Stimulated activated CD4-positive, alpha-beta T cell treated with anti-CD3 and anti-CD28 coated beads, Interleukin-15, amount 100 ng/mL, for 24 hours (primary cell): ENCODE measurements at regions not wholly inside any gene's neighbourhood (a gene's known extent, or its start where the extent isn't known, plus 50 kb on each side); places are given as distances from the start of the nearest gene placed in this dataset.
A peak's percentile ranks its signal among the peaks of the same experiment; 100 is the strongest.

Experiments
- DNase-seq: peaks from one replicate; pipeline ENCODE4 v3.0.0-alpha.2; 2020

DNA sequence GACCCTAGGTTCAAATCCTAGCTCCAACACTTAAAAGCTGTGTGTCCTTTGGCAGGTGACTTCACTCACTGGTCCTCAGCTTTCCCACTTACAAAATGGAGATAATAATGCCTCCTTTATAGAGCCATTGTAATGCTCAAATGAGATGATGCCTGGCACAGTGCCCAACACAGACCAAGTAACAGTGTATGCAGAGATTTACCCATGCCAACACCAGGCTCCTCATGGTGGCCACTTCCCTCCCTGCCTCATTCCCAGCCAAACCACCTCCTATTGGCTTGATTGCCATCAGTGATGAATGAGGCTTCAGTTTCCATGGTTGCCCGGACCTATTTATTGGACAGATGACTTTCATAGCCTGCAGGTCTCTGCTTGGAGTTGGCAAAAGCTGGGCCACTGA, 469.4 kb downstream of the CDK5RAP2 start:
- no peak for DNase-seq

DNA sequence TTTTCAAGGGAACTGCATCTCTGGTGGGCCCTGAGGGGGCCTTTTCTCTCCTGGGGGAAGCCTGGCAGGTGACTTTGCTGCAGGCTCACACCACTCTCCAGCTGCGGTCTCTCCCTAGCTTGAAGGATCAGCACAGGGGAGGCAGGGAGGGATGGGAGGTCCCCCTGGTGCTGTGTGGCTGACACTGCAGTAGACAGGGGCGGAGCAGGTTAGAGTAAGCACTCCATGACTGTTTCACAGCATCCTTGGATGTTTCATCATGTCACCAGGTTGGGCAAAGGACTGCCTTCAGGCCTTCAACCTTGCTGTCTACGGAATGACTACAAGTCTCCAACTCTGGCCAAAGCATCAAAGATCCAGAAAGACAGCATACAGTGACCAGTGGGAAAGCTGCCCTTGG, 470.7 kb downstream of the CDK5RAP2 start:
- peak; percentile 3 for DNase-seq

DNA sequence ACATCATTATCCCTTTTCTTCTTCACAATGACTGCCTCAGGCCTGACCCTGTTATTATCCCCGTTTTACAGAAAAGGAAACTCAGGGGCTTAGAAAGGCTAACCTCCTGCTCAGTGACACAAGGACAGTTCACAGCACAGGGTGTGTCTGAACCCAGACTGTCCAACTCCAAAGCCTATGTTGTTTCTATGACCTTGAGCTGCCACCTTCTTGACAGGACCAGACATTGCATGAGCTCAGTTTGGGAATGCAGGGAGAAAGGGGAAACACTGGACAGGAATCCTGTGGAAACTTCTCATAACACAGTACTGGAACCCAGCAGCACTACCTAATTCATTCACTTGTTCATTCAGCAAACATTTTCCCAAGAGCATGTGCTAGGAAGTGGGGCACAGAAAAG, 472.8 kb downstream of the CDK5RAP2 start:
- no peak for DNase-seq

DNA sequence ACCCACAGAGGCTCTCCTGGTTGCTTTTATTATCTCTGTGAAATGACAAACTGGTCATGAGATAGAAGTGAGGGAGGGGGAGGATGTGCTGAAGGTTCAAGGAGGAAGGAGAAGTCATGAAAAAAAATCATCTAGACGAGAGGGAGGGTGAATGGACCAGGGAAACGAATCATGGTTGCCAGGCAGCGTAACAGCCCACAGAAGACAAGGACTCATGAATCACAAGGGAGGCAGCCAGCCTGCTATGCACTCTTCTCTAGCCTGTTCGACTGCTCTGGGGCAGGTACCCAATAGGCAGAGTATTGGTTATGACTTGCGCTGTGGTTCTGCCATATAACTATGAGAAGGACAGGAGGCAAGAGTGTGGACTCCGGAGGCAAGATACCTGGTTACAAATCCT, 475.2 kb downstream of the CDK5RAP2 start:
- no peak for DNase-seq

DNA sequence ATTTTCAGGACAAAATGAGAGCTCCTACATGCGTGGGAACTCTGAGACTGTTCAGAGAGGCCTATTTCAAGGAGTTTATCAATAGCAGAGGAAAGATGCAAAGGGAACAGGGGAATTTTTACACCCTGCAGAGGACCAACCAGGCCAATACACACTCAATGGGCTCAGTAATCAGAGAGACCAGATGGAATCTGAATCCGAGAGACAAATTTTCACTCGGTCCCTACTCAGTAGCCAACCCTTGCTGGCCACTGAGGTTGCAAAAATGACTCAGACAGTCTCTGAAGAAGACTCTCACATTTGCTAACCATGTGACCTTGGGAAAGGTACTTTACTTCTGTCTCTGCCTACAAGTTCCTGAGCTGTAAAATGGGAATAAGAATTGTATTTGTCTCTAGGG, 479.4 kb downstream of the CDK5RAP2 start:
- no peak for DNase-seq

DNA sequence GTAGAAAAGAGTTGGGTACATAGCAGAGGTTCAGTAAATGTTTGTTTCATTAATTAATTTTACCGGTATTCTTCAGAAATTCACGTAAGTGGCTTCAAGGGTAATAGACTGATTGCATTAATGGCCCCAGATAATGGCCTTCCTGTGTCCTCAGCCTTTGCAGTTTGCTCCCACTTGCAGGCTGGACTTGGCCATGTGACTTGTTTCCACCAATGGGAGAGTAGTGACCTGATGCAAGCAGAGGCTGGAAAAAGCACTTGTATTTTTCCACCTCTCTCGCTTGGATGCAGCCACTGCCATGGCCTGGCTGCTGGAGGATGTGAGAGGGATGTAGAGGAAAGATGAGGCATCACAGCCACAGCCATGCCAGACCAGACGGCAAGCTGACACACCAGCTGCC, 480.9 kb downstream of the CDK5RAP2 start:
- no peak for DNase-seq

DNA sequence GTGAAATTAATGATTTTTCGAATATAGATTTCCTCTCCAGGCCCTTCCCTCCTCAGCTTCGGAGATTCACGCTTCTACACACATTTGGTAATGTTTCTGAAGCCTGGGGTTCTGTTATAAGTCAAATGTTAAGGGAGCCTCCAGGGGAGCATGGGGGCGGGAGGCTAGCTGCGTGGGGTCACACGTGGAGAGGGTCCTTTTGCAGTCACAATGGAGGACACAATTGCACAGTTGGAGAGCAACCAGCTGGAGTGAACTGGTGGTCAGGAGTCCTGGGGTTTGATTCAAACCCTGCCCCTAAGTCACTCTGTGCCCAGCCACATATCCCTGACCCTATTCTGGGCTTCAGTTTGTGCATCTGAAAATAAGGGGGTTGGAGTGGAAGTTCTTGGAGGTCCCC, 481.4 kb downstream of the CDK5RAP2 start:
- no peak for DNase-seq

DNA sequence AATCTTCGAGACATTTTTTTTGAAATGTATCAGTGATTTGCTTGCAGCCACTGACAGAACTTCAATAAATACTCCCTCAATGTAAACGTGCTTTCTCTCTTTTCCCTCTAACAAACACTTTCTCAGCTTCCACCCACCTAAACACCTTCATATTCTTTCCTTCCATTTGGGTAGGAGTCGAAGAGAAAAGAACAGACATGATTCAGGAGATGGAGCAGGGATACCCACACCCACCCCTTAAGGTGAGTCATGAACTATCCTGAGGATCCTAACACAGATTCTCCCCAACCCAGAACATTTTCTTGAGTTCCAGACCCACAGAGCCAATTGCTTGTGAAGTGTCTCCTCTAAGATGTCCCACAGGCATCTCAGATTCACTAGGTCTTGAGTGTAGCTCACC, 488.8 kb downstream of the CDK5RAP2 start:
- DNase-seq = no peak

DNA sequence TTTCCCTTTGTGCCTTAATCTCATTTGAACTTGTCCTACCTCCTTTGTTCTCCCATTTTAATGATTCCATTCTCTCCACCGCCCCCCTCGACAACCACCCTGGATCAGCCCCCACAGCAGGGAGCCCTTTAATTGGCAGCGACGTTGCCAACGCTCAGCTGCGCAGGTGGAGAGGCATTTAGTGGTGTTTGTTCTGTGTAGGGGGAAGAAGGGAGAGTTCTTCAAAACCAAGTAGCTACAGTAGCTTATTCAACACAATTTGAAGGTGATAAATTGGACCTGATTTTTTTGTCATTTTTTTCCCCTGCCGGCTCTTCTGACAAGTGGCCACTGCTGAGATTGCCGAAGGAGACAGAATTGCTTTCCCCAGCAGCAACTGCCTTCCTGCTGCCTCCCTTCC, 499.1 kb downstream of the CDK5RAP2 start:
- DNase-seq = no peak

DNA sequence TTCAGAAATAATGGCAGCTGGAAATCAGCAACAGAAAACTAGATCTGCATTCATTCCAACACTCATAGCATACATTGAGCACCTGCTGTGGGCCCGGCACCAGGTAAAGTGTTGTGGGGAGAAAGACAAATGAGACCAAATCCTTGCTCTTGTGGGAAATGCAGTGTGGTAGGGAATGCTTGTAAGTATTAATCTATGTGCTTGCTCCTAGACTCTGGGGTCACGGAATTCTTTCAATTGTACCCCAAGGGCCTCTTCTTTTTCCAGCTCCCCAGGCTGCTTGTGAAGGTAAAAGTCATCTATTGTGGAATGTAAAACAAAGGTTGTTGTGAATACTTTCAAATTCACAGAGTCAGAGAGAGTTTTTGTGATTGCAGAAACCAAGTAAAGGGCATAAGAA, 501.9 kb downstream of the CDK5RAP2 start:
- no peak for DNase-seq

DNA sequence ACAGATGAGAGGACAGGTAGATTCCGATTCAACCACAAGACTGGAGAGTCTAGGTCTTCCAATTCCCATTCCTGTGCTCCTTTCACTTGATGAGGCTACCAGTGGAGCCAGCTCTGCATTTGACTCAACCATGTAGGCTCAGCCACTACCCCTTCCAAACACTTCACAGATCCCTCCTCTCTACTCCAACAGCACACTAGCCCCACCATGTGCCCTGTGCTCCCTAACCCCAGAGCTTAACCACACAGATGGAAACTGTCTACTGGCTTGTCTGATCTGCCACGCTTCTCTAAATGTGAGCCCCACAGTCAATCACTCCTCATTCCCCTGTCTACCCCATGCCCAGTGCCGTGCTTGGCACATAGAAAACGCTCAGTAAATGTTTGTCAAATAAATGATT, 508.2 kb downstream of the CDK5RAP2 start:
- no peak for DNase-seq

DNA sequence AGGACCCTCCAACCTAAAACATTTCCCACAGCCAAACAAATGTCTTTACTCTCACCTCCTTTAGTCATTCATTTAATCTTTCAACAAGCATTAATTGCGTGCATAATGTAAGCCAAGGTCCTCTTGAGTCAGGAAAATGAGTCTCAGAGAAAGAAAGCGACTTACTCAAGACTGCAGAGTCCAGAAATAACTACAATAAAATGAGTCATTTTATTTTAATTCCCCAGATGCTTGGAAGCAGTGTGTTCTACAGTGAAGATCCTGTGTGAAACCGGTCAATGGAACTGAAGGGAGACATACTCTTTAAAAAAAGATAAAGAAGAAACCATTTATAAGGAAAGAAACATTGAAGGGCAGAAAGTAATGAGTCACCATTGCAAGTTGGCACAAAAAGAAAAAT, 513.7 kb downstream of the CDK5RAP2 start:
- no peak for DNase-seq

DNA sequence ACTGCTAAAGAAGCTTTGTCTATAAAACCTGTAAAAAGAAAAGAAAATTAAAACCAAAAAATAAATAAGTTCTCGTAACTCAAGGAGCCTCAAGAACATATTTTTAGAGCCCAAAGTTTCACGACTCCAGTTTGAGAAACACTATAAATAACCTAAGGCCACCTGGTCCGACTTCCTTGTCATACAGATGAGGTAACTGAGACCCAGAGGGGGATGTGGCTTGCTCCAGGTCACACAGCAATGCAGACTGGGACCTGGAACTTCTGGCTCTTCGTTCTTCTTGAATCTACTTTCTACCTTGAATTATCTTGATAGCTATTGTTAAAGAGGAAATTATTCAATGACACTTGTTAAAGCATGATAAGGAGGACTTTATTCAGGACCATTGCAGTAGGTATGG, 514.8 kb downstream of the CDK5RAP2 start:
- DNase-seq = no peak

DNA sequence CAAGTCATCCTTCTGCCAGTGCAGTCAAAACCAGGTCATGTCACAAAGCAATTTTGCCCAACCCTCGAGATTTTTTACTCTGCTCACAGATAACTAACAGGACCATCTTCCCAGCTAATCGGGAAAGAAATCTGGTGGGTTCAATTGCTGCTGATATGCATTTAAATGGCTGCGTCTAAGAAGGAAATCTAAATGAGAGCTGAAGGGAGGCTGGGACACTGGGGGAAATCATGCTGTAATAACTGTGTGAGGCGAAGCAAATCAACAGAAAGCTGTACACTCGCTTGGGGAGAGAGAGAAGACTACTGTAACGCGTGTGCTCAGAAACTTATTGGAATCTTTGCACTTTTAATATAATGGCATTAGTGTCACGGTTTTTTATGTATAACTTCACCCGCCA, 535.0 kb downstream of the CDK5RAP2 start:
- DNase-seq = no peak

DNA sequence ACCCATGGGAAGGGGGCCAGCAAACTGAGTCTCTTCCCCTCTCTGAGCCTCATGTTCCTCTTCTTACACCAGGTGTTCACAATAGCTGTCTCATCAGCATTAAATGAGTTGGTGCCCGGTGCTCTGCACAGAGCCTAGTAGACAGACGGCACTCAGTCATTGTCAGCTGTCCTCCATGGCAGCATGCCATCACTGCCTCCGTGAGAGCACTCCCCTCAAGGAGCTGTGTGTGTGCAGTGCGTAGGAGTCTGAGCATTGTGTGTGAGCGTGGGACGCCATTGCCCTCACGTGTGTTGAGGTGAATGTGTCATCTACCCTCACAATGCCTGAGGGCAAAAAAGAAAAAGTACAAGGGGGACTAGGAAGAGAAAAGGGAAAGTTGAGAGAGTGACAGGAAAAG, 536.5 kb downstream of the CDK5RAP2 start:
- DNase-seq = no peak

DNA sequence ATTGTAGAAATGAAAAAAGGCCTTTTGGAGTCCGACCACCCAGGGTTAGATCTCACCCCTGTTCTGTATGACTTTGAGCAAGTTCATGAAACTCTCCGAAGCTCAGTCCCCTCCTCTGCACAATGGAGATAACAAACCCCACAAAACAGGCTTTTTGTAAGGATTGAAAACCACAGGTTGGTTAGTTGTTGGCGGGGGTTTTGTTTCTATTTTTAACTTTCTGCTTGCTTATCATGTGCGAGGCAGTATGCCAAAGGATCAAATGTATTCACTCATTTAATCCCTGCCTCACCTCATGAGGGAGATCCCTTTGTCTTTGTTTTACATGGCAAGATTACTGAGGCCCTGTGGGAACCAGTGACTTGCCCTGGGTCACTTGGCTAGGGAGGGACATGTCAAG, 539.1 kb downstream of the CDK5RAP2 start:
- DNase-seq = no peak

DNA sequence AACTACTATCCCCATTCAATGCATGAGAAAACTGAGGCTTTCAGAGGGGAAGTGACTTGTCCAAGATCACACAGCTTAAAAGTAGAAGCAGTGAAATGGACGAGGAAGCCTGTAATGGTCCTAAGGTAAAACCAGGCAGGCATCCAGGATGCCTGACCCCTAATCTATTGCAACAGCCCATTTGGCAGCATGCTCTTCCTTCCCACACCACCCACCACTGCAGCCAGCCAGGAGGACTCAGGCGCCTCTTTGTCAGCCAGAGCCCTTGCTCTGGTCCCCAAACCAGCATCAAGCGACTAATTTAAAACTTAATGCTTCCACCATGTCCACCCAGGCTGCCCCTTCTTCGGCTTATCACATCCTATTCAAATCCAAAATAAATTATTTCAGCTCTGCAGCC, 541.6 kb downstream of the CDK5RAP2 start:
- DNase-seq = no peak

DNA sequence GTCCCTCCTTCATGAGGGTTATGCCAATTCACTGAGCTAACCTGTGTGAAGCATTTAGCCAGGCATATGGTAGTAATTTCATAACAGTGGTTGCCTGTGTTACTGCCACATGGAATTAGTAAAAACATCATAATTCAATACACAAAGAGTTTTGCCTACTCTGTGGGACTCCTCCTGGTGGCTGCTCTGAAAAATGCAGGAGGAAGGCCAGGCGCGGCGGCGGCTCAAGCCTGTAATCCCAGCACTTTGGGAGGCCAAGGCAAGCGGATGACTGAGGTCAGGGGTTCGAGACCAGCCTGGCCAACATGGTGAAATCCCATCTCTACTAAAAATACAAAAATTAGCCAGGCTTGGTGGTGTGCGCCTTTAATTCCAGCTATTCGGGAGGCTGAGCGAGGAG, 547.3 kb downstream of the CDK5RAP2 start:
- peak; percentile 2 for DNase-seq

DNA sequence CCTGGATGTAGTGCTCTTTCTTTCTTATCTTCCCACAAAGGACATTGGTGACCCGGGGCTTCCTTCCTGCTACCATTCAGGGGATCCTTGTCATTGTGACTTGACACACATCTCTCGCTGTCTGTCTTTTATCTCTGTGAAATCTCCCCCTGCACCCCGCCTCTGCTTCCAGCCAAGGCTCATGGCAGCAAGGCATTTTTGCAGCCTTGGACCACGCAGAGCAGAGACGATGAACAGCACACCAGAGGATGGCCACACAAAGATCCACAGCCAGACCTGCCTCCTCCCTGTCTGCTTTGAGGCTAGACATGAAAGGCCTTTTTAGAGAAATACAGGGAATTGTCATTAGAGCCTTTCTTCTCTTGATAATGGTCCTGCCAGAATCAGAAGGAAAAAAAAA, 549.1 kb downstream of the CDK5RAP2 start:
- no peak for DNase-seq

DNA sequence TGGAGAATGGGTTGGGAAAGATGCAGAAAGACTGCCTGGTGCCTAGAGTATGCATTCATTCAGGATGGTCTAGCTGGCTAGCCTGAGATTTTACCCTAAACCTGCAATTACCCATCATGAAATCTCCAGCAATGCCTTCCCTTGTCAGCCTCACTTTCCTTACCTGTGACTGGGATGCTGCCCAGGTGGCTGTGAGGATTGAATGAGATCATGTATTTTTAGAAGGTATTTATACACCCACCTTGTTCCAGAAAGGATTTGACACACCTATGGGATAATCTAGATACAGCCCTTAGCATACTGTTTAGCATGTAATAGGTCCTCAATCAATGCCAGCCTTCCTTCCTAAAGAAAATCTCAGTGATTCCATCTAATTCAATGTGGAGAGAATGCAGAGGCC, 561.4 kb downstream of the CDK5RAP2 start:
- DNase-seq = no peak

DNA sequence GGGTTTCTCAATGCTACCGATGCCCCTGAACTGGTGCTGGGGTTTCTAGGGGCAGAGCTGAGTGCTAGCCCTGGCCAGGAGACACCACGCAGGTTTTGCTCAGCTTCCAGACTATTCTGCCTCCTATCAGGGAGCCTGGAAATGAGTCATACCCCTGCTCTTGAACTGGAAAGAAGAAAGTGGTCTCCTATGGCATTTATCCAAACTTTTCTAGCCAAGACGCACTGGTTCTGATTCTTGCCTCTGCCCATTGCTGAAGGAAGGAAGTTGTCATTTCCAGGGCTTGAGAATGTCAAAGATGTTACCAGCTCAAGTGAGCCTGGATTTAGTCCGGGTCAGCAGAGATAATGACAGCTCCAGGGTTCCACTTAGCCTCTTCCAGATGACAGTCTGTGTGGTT, 561.9 kb downstream of the CDK5RAP2 start:
- no peak for DNase-seq

DNA sequence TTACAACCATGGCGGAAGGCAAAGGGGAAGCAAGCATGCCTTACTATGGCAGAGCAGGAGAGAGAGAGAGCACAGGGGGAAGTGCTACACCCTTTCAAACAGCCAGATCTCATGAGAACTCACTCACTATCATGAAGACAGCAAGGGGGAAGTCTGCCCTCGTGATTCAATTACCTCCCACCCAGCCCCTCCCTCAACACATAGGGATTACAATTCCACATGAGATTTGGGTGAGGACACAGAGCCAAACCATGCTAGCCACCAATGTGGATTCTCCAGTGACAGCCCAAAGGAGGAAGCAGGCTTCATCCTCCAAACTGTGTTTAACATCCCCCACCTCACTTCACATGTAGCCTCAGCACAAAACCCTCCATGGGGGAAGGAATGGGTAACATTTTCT, 563.7 kb downstream of the CDK5RAP2 start:
- no peak for DNase-seq

DNA sequence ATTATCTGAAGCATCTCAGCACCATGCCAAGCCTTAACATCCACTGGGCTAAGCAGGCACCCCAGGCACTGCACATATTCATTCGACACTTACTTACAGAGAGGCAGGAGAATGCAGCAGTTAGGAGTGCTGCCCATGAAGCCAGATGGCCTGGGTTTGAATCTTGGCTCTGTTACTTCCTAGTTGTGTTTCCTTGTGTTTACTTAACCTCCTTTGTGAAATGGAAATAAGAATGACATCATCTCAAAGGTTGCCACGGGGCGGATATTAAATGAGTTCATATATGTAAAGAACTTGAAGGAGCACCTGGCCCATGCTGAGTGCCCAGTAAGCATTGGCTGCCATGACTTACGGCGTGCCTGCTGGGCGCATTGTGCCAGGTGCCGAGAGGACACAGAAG, 565.2 kb downstream of the CDK5RAP2 start:
- DNase-seq = no peak

DNA sequence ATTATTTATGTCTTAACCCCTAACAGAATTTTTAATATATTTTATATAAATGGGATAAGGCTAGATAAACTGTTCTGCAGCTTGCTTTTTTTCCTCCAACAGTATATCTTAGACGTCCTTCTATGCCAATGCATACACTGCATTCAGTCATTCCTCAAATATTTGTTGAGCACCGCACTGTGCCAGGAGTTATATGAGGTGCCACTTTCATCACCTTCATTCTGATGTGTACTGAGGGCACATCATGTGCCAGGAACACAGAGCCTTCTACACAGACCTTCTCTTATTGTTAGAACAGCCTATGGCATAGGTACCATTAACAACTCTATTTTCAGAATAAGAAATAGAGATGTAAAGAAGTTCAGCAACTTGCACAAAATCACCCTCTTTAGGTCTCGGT, 570.1 kb downstream of the CDK5RAP2 start:
- no peak for DNase-seq

DNA sequence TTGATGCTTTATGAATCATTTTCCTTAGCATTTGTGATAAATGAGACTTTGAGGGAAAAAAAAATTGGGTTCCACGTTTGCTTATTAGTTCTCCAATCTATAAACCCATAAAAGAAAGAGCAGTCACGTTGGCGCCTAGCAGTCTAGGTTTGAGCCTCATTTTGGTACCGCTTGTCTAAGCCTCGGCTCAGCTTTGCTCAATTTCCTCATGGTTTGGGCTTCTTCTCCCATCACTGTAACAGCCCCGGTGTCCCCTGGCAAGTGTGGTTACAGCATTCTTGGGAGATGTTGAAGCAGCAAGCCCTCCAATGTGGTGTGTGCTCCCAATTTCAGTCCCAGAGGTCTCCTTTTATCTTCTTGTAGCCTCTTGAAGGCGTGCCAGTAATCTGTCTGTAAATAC, 578.4 kb downstream of the CDK5RAP2 start:
- no peak for DNase-seq

DNA sequence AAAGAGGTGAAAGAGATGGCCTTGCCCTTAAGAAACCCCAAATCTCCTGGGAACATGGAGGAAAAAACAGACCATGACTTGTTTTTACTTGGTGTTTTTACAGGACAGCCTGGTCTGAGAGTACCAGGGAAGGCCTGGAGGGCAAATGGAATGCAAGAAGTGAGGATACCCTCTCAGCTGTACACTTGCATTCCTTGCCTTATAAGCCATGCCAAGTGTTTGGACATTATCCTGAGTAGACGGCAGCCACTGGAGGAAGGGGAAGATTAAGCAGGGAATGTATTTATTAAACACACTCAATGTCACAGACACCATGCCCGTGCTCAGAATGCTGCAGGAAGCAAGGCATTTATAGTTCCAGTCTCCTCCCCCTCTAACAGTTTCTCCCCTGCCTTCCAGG, 581.4 kb downstream of the CDK5RAP2 start:
- DNase-seq = no peak
